Stimulated activated CD4-positive, alpha-beta T cell treated with anti-CD3 and anti-CD28 coated beads, Interleukin-15, amount 100 ng/mL, for 48 hours (primary cell): ENCODE measurements at regions not wholly inside any gene's neighbourhood (a gene's known extent, or its start where the extent isn't known, plus 50 kb on each side); places are given as distances from the start of the nearest gene placed in this dataset.
"Not testable (repeated sequence)": the region's sequence is repeated elsewhere in the genome, so short reads cannot be mapped to it uniquely, and the experiment has no call there.

Experiments
- DNase-seq, 2 donors: peaks; one replicate each; pipeline ENCODE4 v3.0.0-alpha.2; 2020; ENCODE audit warnings: low read depth in 2 of 2

- DNase-seq: no peak
Observed at GRCh38 chr6:71199736-71200135, 88.9 kb upstream of the OGFRL1 start.

GRCh38 chr6:71203206-71203605, 85.4 kb upstream of the OGFRL1 start:
- no peak for DNase-seq

- no peak for DNase-seq
Observed at GRCh38 chr6:71204741-71205140, 83.9 kb upstream of the OGFRL1 start.

GRCh38 chr6:71205336-71205956, 83.2 kb upstream of the OGFRL1 start:
- DNase-seq: no peak

DNA sequence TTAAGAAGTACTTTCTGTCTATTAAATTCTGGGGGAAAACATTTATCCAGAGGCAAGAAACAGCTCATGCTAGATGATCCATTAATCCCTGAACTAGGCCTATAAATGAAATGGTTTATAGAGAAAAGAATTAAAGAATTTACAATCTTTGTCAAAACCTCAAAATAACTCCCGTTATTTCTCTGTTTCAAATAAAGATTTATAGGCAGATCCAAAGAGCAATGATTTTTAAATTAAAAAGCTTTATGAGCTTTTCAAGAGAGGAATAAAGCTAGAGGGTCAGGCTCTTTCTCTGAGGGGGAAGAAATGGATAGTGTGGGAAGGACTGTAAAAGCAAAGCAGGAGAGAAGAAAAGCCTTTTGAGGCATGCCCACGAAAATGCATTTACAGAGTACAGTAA, 82.5 kb upstream of the OGFRL1 start:
- DNase-seq: no peak

DNA sequence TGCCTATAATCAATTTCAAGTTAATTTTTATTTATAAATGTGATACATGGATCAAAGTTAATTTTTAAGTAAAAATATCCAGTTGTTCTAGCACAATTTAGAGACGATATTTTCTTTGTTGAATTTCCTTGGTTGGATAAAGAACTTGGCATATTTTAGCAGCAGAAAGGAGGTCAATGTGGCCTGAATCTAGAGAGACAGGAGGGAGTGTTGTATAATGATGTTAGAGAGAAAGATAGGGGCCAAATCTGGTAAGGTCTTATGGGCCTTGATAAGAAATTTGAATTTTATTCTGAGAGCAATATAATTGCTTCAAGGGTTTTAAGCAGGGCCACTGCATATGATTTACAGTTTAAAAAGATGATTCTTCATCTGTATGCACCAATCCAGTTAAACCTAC, 79.4 kb upstream of the OGFRL1 start:
- DNase-seq: no peak

GRCh38 chr6:71209626-71210025, 79.0 kb upstream of the OGFRL1 start:
- DNase-seq: no peak

DNA sequence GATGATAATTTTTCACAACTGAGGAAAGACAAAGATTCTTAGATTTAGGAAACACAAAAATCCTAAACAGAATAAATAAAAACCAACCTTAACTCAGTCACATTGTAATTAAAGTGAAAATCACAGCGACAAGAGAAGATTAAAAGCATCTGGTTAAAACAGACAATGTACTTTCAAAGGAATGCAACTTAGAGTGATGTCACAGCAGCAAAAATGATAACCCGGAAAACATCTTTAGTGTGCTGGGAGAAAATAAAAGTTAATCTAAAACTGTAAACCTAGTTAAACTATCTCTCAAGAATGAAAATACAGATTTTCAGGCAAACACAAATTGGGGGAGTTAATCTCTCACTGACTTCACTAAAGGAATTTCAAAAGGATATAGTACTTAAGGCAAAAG, 76.8 kb upstream of the OGFRL1 start:
- DNase-seq: no peak

- no peak for DNase-seq
Observed at GRCh38 chr6:71220466-71220865, 68.1 kb upstream of the OGFRL1 start.

DNA sequence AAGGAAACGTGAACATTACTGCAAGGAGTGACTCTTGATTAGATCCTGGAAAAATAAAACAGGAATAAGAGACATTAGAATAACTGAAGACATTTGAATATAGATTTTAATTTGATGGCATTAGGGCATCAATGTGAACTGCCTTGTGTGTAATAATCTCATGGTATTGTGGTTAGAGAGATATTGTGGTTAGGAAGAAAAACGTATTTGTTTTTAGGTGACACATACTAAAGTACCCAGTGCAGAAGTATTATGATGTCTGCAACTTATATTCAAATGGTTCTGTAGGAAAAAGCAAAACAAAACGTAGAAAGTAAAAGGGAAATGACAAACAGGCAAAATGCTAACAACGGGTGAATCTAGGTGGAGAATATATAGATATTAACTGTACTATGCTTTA, 65.9 kb upstream of the OGFRL1 start:
- no peak for DNase-seq

DNA sequence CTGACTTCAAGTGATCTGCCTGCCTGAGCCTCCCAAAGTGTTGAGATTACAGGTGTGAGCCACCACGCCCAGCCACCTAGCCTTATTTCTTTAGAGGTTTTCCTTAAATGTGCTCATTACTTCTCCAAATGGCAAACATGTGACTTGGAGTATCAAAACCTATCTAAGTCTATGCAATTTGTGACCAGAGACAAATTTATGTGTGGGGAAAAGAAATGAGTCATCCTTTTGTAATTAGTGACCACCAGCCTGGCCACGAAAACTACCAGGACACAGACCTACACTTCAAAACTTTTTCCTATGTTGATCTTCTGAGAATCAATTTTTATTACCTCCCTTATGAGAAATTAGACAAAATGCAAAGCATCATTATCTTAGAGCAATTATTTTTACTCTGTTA, 64.6 kb upstream of the OGFRL1 start:
- DNase-seq: no peak

DNA sequence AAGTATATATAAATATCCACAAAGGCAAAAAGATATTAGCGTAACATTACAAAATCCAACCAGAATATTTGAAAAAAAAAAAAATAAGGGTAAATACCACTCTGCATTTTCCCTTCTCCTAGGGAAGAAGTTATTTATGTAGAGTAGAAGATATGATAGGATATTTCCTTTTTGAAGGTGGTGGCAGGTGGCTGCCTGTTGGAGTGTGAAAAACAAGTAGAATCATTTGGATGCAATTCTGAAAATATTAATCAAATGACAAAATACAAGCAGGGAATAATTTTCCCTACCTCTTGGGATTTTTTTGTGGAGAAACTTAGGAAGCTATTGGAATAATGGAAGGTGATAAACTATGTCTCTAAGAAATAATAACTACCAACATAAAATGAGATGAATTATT, 62.5 kb upstream of the OGFRL1 start:
- DNase-seq: no peak

DNA sequence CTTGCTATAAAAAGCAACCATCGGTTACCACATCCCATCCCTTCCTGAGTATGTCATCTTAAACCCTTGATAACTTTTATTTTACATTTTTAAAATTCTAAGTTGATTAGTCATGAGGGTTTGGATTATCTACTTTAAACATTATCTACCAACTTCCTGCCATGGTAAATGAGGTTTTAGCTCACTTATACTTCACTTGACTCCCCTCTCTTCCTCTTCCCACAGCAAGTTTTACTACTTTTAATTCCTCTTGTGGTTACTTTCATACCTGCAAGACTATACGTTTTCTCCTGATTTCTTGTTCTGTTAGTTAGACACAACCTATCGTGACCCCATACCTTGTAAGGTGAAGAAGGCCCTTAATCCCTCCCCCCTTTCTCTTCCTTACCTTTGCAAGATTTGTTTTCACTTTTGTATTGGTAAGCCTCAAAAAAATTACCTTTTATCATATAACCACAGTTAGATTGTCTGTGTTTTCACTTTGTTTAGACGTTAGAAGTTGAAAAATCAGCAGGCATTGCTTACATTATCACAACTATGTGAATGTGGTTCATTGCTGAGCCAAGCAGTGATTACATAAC, 60.1 kb upstream of the OGFRL1 start:
- DNase-seq: no peak

DNA sequence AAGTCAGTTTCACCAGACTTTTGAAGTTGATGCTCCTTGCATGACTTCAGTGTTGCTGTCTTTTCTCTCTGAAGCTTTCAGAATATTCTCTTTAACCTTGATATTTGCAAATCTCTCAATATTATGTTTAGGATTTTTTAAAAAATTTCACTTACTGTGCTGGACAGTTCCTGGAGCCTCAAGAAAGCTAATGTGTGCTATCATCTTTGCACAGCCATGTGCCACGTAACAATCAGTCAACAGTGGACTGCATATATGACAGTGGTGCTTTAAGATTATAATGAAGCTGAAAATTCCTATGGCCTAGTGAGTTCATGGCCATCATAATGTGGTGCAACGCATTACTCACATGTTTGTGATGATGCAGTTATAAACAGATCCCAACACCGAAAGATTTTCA, 59.1 kb upstream of the OGFRL1 start:
- DNase-seq: no peak

GRCh38 chr6:71232890-71233289, 55.7 kb upstream of the OGFRL1 start:
- not testable (repeated sequence) for DNase-seq

DNA sequence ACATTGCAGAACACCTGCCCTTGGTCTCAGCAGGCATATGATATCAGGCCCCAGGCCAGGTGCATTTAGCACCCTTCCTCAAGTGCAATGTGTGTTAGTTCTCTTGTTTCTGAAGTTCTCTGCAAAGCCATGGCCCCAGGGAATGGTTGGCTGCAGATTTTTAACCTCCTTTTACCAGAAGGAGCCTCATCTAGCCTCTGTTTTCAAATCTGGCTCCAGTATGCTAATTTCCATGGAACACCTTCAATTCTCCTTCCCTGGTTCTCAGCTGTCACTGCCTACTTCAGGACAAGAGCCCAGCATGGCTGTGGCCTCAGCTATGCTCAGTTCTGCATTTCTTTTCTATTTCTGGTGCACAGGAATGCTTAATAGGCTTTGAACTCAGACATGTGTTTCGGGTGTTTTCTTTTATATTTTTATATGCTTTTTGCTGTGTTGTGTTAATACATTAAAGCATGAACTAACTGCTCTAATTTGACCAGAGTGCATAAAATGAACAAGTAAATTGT, 51.6 kb upstream of the OGFRL1 start:
- DNase-seq: no peak

DNA sequence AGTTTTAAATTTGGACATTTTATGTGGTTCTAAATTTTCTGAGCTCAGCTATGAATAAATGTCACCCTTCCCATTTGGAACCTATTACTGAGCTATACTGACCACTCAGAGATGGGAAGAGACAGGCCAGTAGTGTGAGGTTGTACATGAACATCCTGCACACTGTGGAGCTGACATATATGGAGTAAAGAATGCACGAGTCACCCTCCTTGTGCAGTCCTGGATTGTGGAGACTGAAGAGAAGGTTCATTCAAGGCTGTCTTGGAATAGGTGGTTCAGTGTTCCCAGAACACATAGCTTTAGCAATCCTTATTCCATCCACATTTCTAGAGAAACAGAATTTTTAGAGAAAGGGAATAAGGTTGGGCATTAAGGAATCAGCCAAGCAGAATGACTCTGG, 50.3 kb upstream of the OGFRL1 start:
- DNase-seq: no peak
